Posterior vena cava (tissue), 2 donors: ENCODE measurements at regions not wholly inside any gene's neighbourhood (a gene's known extent, or its start where the extent isn't known, plus 50 kb on each side); places are given as distances from the start of the nearest gene placed in this dataset.

Experiments
- DNase-seq: peaks from one replicate; pipeline ENCODE4 v3.0.0-alpha.2; 2020; ENCODE audit warnings: low spot score
- intact Hi-C, 2 donors: fragments of 100-400 bp; cut with DNase I; formaldehyde crosslinking; loops; one replicate each; pipeline versions ENCODE4 v1.14.1 to v1.14.2; 2022 to 2023
- donor health status: DM: yes; HTN: yes; CAD: no.
- donor health status: DM: yes; HTN: yes; CAD: no.

DNA sequence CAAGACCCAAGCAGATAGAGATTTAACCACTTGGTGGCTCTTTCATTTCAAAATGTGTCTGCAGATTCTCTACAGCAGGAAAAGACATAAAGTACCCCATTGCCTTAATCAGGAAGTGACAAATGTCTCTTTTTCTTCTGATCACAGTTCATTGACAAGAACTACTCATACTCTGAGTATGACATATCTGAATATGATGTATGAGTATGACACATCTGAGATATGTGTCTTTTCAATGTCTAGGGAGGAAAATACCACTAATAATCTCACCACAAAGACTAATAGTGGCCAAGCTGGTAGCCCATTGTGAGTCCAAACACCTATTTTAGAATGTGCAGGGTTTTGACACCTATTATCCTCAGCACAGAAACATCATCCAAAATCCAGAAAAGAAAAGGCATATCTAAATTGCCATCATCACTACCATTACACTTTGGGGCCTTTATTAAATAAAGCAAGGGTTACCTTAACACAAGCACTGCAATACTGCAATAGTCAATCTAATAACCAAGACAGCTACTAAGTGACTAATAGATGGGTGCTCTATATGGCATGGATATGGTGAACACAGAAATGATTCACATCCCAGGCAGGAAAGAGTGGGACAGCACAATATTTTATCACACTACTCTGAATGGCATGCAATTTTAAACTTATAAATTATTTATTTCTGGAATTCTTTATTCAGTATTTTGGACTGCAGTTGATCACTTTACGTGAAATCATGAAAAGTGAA lies 243.7 kb upstream of the FAR2 start:
- intact Hi-C loops: no loop called here
- no peak for DNase-seq

- intact Hi-C loops: no loop called here
- DNase-seq: no peak
Observed at GRCh38 chr12:28908646-28909045, 240.4 kb upstream of the FAR2 start.

DNA sequence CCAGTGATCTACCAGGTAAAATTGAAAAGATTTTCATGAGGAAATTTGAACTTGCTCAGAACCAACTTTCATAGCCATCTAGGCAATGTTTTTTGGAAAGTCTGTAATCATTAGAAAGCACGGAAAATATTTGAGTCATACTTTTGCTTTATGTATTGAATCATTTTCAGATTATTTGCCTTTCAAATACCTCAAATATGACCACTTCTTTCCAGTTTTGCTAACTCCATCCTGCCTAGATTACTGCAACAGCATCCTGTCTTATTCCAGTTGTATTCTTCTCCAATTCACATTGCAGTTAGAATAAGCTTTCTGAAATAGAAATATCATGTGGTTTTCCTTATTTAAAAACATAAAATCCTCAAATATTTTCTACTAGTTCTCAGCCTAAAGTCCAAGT lies 239.8 kb upstream of the FAR2 start:
- DNase-seq: no peak
- intact Hi-C loops: no loop called here

- DNase-seq: no peak
- intact Hi-C loops: no loop called here
Observed at GRCh38 chr12:28925719-28926376, 223.2 kb upstream of the FAR2 start.

DNA sequence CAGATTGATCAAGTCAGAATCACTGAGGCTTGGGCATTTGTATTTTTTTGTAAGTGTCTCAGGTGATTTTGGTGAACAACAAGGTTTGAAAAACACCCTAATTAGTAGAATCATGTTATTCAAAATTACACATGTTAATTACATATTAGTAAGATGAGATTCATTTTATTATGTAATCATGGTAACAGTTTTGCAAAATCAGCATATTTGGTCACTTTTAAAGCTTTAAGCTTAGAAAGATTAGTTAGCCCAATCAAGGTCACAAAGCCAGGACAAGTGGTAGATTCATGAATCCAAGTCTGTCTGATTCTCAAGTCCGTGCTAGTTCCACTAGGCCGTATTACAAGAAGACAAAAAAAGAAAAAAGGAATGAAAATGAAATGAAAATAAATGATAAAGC lies 218.4 kb upstream of the FAR2 start:
- no peak for DNase-seq
- intact Hi-C loops: no loop called here

GRCh38 chr12:28933176-28933575 lies 215.9 kb upstream of the FAR2 start:
- no peak for DNase-seq
- intact Hi-C loops: no loop called here

DNA sequence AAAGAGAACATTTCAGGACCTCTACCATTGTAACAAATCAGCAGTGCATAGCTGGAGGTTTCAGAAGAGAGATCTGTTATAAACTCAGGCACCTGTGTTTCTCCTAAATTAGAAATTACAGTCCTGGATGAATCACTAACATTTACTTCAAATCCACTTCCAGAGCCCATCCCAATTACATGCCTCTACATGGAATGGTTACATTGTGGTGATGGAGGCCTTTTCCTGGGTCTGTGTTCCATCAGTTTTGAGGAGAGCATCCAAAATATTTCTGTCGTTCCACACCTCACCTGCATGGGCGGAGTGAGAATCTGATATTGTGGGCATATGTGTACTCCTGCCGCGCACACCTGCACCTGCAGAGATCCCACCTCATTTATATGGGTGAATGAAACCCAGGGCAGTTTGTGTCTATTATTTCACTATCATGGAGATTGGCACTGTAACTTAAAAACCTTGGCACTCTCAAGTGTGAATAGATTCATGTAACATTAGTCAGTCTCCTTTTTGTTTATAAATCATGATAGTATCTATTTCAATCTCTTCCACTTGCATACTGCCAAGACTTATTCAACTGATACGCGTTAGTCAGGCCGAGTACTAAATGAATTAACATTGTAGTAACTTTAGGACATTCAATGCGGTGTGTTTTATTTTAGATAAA lies 215.1 kb upstream of the FAR2 start:
- DNase-seq: no peak
- intact Hi-C loops: no loop called here

DNA sequence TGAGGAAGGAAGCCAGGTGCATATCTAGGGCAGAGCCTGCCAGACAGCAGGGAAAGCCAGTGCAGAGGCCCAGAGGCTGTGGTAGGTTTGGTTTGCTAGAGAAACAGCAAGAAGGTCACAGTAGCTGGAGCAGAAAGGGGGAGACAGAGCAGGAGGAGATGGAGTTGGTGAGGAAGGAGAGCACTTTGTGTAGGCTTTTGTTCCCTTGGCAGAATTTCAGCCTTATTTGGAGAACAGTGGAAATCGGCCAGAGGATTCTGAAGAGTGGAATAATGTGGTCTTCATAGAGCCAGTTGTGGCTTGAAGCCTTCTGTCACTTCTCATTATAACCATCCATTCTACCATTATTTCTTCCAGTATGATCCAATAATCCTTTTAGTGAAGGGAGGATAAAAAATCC lies 212.9 kb upstream of the FAR2 start:
- intact Hi-C loops: no loop called here

GRCh38 chr12:28936711-28937110 lies 212.4 kb upstream of the FAR2 start:
- DNase-seq: no peak
- intact Hi-C loops: no loop called here

More for the DNA sequence above, 212.9 kb upstream of the FAR2 start:
- no peak for DNase-seq

- intact Hi-C loops: no loop called here
- no peak for DNase-seq
Observed at GRCh38 chr12:28937196-28937595, 211.9 kb upstream of the FAR2 start.

GRCh38 chr12:28938056-28938455 lies 211.0 kb upstream of the FAR2 start:
- intact Hi-C loops: no loop called here
- DNase-seq: no peak

- intact Hi-C loops: no loop called here
- DNase-seq: no peak
Observed at GRCh38 chr12:28938581-28939235, 210.4 kb upstream of the FAR2 start.

DNA sequence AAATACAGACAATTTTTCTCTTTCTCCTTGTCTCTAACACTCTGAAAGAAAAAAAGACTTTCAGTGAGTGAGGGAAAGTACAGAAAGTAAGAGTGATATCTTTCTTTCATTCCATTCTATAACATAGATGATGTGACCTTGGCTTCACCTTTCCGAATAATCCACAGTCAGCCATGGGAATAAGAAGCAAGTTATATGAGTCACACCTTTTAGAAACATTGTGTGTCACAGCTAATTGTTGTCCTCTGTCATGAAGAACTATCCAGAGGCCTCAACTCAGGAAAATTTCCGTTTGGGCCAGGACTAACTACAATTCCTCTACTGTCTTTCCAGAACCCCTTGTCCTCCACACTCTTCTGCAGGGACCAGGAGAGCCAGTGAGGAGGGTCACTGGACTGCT lies 209.7 kb upstream of the FAR2 start:
- intact Hi-C loops: no loop called here

DNA sequence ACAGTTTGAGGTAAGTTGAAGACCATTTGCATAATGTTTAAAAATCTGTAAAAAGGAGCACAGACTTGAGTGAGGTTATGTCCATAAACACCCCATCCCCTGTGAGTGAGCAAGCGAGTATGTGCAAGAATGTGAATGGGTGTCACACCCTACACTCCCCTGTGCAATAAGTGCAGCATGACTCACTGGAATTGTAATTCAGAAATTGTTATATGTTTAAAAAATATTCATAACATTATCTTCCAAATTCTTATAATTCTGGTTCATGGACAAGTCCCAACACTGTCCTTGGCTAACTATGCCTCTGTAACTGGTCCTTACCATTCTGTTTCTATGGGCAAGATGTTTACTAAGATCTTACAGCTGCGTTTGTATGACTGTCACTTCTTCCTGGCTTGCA lies 207.8 kb upstream of the FAR2 start:
- no peak for DNase-seq
- intact Hi-C loops: no loop called here

More for the DNA sequence above, 209.7 kb upstream of the FAR2 start:
- DNase-seq: no peak

- intact Hi-C loops: no loop called here
- no peak for DNase-seq
Observed at GRCh38 chr12:28946361-28946760, 202.7 kb upstream of the FAR2 start.

GRCh38 chr12:28948685-28949084 lies 200.4 kb upstream of the FAR2 start:
- no peak for DNase-seq
- intact Hi-C loops: no loop called here

DNA sequence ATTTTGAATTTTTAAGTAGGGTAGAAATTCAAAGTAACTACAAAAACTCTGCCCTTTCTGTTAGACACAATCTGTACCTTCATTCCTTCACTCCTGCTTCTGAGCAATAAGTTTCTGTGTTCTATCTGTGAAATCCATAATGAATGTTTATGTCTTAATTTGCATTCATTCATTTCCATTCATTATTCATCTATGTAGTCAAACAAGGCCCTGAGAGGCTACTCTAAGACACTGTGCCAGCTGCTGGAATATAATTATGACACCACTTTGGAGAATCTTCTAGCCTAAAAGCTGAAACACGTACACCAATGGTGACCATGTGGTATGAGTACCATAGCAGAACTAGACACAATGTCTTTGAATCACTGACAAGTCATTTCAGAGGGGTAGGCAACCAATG lies 199.9 kb upstream of the FAR2 start:
- intact Hi-C loops: no loop called here
- no peak for DNase-seq

- intact Hi-C loops: no loop called here
- no peak for DNase-seq
Observed at GRCh38 chr12:28950049-28950448, 199.0 kb upstream of the FAR2 start.

GRCh38 chr12:28951935-28952334 lies 197.1 kb upstream of the FAR2 start:
- intact Hi-C loops: no loop called here
- no peak for DNase-seq

DNA sequence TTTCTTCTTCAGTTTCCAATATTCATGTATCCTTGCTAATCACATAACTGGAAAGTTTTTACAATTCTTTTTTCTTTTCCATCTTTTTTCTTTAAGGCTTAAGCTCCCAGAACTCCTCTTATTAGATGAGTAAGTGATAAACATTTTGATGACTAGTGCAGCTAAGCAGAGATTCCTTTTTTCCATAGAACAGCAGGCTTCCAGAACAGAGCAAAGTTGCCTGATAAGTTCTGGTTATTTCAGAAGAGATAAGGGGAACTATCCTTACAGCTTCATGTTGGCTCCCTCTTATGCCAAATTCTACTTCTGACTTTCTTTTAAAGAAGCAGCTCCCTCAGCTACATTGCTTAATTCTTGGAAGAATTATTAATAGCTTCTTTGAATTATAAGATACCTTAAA lies 194.7 kb upstream of the FAR2 start:
- DNase-seq: no peak
- intact Hi-C loops: no loop called here
